Activated T-cell treated with anti-CD3 and anti-CD28 coated beads for 24 hours (primary cell): ENCODE measurements at regions not wholly inside any gene's neighbourhood (a gene's known extent, or its start where the extent isn't known, plus 50 kb on each side); places are given as distances from the start of the nearest gene placed in this dataset.
"Not testable (repeated sequence)": the region's sequence is repeated elsewhere in the genome, so short reads cannot be mapped to it uniquely, and the experiment has no call there.

Source experiments
- DNase-seq: peaks from one replicate; pipeline ENCODE4 v3.0.0-alpha.2; 2020; ENCODE audit warnings: low read depth

- DNase-seq, result no peak
Observed at GRCh38 chr1:182331387-182331786, 60.2 kb downstream of the GLUL start.

GRCh38 chr1:182330303-182330702, 61.3 kb downstream of the GLUL start:
- DNase-seq, result no peak

- no peak for DNase-seq
Observed at GRCh38 chr1:182329471-182329870, 62.1 kb downstream of the GLUL start.

GRCh38 chr1:182328591-182328990, 63.0 kb downstream of the GLUL start:
- DNase-seq, result no peak

GRCh38 chr1:182325339-182325738, 66.3 kb downstream of the GLUL start:
- no peak for DNase-seq

- DNase-seq, result not testable (repeated sequence)
Observed at GRCh38 chr1:182321532-182321931, 70.1 kb downstream of the GLUL start.

- DNase-seq, result no peak
Observed at GRCh38 chr1:182317611-182318161, 73.9 kb downstream of the GLUL start.

- DNase-seq, result not testable (repeated sequence)
Observed at GRCh38 chr1:182316454-182316853, 75.1 kb downstream of the GLUL start.

GRCh38 chr1:182315167-182315556, 76.4 kb downstream of the GLUL start:
- DNase-seq, result no peak

- DNase-seq, result no peak
Observed at GRCh38 chr1:182309631-182310351, 81.8 kb downstream of the GLUL start.

GRCh38 chr1:182308826-182309225, 82.8 kb downstream of the GLUL start:
- no peak for DNase-seq

GRCh38 chr1:182307486-182307885, 84.1 kb downstream of the GLUL start:
- DNase-seq, result not testable (repeated sequence)

GRCh38 chr1:182305861-182306260, 85.7 kb downstream of the GLUL start:
- DNase-seq, result no peak

GRCh38 chr1:182304627-182305026, 87.0 kb downstream of the GLUL start:
- DNase-seq, result no peak

GRCh38 chr1:182304218-182304617, 87.4 kb downstream of the GLUL start:
- no peak for DNase-seq

- DNase-seq, result no peak
Observed at GRCh38 chr1:182303778-182304177, 87.8 kb downstream of the GLUL start.

GRCh38 chr1:182301467-182302198, 90.0 kb downstream of the GLUL start:
- no peak for DNase-seq

GRCh38 chr1:182301026-182301436, 90.6 kb downstream of the GLUL start:
- DNase-seq, result no peak

GRCh38 chr1:182299728-182300616, 91.6 kb downstream of the GLUL start:
- DNase-seq, result no peak

GRCh38 chr1:182299054-182299727, 92.4 kb downstream of the GLUL start:
- DNase-seq, result not testable (repeated sequence)

GRCh38 chr1:182297335-182297734, 94.3 kb downstream of the GLUL start:
- DNase-seq, result no peak

GRCh38 chr1:182295697-182296096, 95.9 kb downstream of the GLUL start:
- no peak for DNase-seq
